ENCODE measurements at regions not wholly inside any gene's neighbourhood (a gene's known extent, or its start where the extent isn't known, plus 50 kb on each side); places are given as distances from the start of the nearest gene placed in this dataset.

GRCh38 chr20:57908226-57908625 is 198.4 kb upstream of the PMEPA1 start:
- DNase-seq (ENCODE audit: insufficient read length, low spot score), result no peak
- FAIRE-seq, result no peak
- TF ChIP-seq, protein P1, sequence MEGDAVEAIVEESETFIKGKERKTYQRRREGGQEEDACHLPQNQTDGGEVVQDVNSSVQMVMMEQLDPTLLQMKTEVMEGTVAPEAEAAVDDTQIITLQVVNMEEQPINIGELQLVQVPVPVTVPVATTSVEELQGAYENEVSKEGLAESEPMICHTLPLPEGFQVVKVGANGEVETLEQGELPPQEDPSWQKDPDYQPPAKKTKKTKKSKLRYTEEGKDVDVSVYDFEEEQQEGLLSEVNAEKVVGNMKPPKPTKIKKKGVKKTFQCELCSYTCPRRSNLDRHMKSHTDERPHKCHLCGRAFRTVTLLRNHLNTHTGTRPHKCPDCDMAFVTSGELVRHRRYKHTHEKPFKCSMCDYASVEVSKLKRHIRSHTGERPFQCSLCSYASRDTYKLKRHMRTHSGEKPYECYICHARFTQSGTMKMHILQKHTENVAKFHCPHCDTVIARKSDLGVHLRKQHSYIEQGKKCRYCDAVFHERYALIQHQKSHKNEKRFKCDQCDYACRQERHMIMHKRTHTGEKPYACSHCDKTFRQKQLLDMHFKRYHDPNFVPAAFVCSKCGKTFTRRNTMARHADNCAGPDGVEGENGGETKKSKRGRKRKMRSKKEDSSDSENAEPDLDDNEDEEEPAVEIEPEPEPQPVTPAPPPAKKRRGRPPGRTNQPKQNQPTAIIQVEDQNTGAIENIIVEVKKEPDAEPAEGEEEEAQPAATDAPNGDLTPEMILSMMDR (IDR thresholded peaks at IDR 0.05; ENCODE audit: insufficient read depth, missing control alignments), result no peak

DNA sequence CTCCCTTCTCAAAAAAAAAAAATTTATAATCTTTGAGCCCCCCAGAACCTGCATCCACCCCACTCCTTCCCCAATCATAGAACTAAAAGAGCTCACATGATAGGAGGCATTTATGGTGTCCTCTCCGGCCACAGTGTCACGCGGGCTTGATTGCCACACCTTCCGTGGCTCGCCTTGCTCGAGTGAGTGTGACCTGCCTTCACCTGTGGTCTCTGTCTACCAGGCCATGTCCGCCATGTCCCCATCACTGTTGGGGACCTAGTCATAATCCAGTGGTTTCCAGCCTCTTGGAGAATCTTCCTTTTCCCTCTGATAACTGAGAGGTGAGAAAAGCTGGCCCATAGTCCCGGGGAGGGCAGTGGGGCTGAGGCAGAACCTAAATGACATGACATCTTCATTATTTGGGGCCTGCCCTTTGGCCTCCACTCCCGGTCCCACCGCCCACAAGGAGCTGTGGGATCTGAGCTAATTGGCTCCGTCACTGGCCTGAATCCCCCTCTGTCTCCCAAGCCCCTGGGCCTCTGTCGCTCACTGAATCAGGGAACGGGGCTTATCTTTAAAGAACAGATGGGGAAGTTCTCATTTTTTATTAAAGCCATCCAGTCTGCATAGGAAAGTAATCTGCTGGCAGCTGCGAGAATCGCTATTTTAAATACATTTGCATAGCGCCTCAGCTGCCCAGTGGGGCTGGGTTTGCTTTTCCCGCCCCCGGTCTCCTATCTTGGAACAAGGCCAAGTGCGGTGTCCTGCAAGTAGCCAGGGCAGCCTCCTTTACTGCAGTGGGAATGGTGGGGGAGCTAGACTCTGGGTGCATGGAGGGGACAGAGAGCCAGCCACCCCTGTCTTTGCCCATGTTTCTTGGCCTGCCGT is 197.6 kb upstream of the PMEPA1 start:
- TF ChIP-seq, protein P1 (IDR thresholded peaks at IDR 0.05; ENCODE audit: insufficient read depth, missing control alignments), result no peak
- FAIRE-seq (no peak), DNase-seq (ENCODE audit: insufficient read length, low spot score) (no peak)

GRCh38 chr20:57905448-57905847 is 195.6 kb upstream of the PMEPA1 start:
- TF ChIP-seq, protein P1 (IDR thresholded peaks at IDR 0.05; ENCODE audit: insufficient read depth, missing control alignments), result no peak
- FAIRE-seq (no peak), DNase-seq (ENCODE audit: insufficient read length, low spot score) (no peak)

DNA sequence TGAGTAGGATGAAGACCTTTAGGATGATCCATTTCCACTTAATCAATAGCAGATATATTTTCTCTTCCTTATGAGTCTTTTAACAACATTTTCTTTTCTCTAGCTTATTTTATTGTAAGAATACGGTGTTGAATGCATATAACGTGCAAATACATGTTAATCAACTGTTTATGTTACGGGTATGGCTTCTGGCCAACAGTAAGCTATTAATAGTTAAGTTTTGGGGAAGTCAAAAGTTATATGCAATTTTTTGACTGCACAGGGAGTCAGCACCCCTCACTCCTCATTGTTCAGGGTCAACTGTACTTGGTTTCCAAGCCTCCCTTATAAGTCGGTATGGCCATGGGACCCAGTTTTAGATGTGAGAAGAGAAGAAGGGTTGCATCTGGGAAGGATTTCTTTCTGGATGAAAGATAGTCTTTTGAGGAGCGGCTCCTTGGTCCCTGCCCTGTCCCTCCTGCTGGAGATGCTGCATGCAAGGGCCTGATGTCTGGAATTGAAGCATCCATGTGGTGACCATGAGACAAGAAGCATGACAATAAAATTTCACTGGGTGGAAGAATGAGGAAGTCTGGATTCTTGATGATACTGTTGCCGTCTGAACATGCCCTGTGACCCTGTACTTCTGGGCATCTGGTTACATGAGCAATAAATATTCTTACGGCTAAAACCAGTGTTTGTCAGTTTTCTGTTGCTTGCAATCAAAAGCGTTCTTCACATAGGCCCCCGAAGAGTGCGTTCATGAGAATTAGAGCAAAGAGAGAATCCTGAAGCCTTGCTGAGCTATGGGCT is 194.7 kb upstream of the PMEPA1 start:
- DNase-seq (ENCODE audit: insufficient read length, low spot score), result no peak
- TF ChIP-seq, protein P1 (IDR thresholded peaks at IDR 0.05; ENCODE audit: insufficient read depth, missing control alignments), result no peak
- no peak for FAIRE-seq

- FAIRE-seq, result no peak
- TF ChIP-seq, protein P1 (IDR thresholded peaks at IDR 0.05; ENCODE audit: insufficient read depth, missing control alignments), result no peak
- no peak for DNase-seq (ENCODE audit: insufficient read length, low spot score)
These were observed 192.7 kb upstream of the PMEPA1 start for GRCh38 chr20:57902473-57902872.

DNA sequence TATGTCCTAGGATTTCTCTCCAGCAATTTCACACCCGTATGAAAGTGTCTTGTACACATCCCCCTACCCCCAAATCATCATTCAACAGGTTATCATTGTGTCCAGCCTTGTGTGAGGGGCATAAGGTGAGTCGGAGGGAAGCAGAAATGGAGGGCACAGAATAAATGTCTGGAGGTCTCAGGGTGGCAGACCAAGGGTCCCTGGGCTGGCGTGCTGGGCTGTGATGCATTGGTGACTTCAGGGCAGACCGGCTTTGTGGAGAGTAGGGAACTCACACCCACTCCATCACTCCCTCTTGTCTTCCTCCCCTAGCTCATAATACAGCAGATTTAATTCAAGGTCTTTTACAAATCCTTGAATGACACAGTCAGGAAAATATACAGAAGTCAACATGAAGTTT is 191.7 kb upstream of the PMEPA1 start:
- FAIRE-seq, result no peak
- TF ChIP-seq, protein P1 (IDR thresholded peaks at IDR 0.05; ENCODE audit: insufficient read depth, missing control alignments), result no peak
- no peak for DNase-seq (ENCODE audit: insufficient read length, low spot score)
